Hepatocyte (in vitro differentiated cells): ENCODE measurements at regions not wholly inside any gene's neighbourhood (a gene's known extent, or its start where the extent isn't known, plus 50 kb on each side); places are given as distances from the start of the nearest gene placed in this dataset.

ENCODE experiments used
- DNase-seq: peaks from one replicate; pipeline ENCODE4 v3.0.0-alpha.2; 2016; ENCODE audit warnings: low spot score
- H2AFZ ChIP-seq: fragments of 200-600 bp; sonication (generic); 2 replicates; pipeline ENCODE4 v1.6.0; 2016; ENCODE audit warnings: antibody characterized with exemption, mild to moderate bottlenecking
- H3K27ac ChIP-seq: fragments of 200-600 bp; sonication (generic); 2 replicates; pipeline ENCODE4 v1.5.1; 2016; ENCODE audit warnings: mild to moderate bottlenecking
- H3K27me3 ChIP-seq: fragments of 200-600 bp; sonication (generic); 2 replicates; pipeline ENCODE4 v1.6.1; 2016
- H3K36me3 ChIP-seq: fragments of 200-600 bp; sonication (generic); replicated peaks from 2 replicates; pipeline ENCODE4 v1.5.1; 2016; ENCODE audit warnings: low read depth; ENCODE audit not compliant: insufficient read depth
- H3K4me1 ChIP-seq: fragments of 200-600 bp; sonication (generic); 2 replicates; pipeline ENCODE4 v1.5.1; 2016; ENCODE audit warnings: mild to moderate bottlenecking, moderate library complexity; ENCODE audit not compliant: insufficient read depth
- H3K4me2 ChIP-seq: fragments of 200-600 bp; sonication (generic); 2 replicates; pipeline ENCODE4 v1.6.0; 2016
- H3K4me3 ChIP-seq: fragments of 200-600 bp; sonication (generic); 2 replicates; pipeline ENCODE4 v1.5.1; 2016; ENCODE audit warnings: mild to moderate bottlenecking
- H3K79me2 ChIP-seq: fragments of 200-600 bp; sonication (generic); 2 replicates; pipeline ENCODE4 v1.6.0; 2017; ENCODE audit warnings: mild to moderate bottlenecking
- H3K9me2 ChIP-seq: fragments of 200-600 bp; sonication (generic); replicated peaks from 2 replicates; pipeline ENCODE4 v1.6.0; 2017; ENCODE audit warnings: mild to moderate bottlenecking; ENCODE audit not compliant: insufficient read depth
- H3K9me3 ChIP-seq: fragments of 200-600 bp; sonication (generic); 2 replicates; pipeline ENCODE4 v1.5.1; 2016; ENCODE audit warnings: low read depth, mild to moderate bottlenecking
- H4K20me1 ChIP-seq: fragments of 200-600 bp; sonication (generic); 2 replicates; pipeline ENCODE4 v1.6.0; 2016; ENCODE audit warnings: mild to moderate bottlenecking; ENCODE audit not compliant: insufficient read depth, poor library complexity, severe bottlenecking
- CTCF ChIP-seq: fragments of 200-600 bp; sonication (generic); IDR thresholded peaks from 2 replicates; pipeline ENCODE4 v1.5.1; 2016; ENCODE audit warnings: antibody characterized with exemption, mild to moderate bottlenecking; ENCODE audit not compliant: poor library complexity
- EZH2 ChIP-seq: fragments of 200-600 bp; sonication (generic); IDR thresholded peaks from 2 replicates; pipeline ENCODE4 v1.6.1; 2016; ENCODE audit warnings: antibody characterized with exemption, mild to moderate bottlenecking, borderline replicate concordance
- EZH2phosphoT487 ChIP-seq: fragments of 200-600 bp; sonication (generic); IDR thresholded peaks from one replicate; pipeline ENCODE4 v1.6.1; 2018; ENCODE audit warnings: antibody characterized with exemption, mild to moderate bottlenecking, low read depth, moderate library complexity; ENCODE audit not compliant: unreplicated experiment, severe bottlenecking
- WGBS: methylation state at CpG from one replicate; pipeline ENCODE4 v1.1.6; 2016; ENCODE audit warnings: low lambda C conversion rate; ENCODE audit errors: missing lambda C conversion rate; 5-methylcytosine and 5-hydroxymethylcytosine counted together

DNA sequence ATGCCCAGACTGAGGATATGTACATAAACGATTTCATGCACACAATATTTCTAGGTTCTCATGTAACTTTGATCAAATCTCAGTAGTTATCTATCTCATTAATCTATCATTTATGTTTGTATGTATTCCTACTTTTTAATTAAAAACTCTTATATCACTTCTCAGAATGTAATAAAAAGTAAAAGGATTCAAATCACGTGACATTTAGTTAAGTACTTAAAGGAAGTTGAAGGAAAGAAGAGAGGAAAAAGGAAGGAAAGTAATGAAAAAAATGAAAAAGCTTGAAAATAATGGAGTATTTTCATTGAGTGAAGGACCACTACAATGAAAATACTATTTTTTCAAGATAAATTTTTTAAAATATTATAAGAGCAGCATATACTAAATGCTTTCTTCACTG is 535.3 kb downstream of the PRDM9 start:
- 77% methylated on average over 2 of the region's 2 CpGs for WGBS
- H3K79me2 ChIP-seq: no peaks in the 10 kb centered on the region
- H3K27me3 ChIP-seq: no peaks in the 10 kb centered on the region
- H3K4me3 ChIP-seq: no peak overlapping the region
- H3K9me3 ChIP-seq: no peaks in the 10 kb centered on the region
- H3K9me2 ChIP-seq: no peaks in the 10 kb centered on the region
- no peak overlapping the region for H2AFZ ChIP-seq
- no peaks in the 10 kb centered on the region for H3K36me3 ChIP-seq
- TF ChIP-seq CTCF: no peak
- no peak for TF ChIP-seq EZH2
- TF ChIP-seq EZH2phosphoT487: no peak
- H3K4me2 ChIP-seq: no peak overlapping the region
- no peak for DNase-seq
- no peaks in the 10 kb centered on the region for H3K4me1 ChIP-seq
- no peaks in the 10 kb centered on the region for H4K20me1 ChIP-seq
- H3K27ac ChIP-seq: no peak overlapping the region

DNA sequence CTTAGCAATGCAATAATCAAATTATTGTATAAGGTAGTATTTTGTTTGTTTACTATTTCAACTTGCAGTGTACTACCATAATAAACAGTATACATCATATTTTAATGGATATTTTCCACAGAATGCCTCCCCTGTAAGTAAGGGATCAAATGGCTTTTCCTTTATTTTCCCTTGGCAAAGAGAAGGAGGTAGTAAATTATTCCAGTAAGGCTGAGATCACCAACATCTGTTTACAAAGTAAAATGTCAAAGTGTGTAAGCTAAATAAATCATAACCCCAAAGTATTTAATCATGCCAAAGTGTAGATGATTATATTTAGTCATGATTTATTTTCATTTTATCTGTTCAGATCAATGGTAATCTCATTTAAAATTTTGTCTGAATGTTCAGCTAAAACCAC is 537.6 kb downstream of the PRDM9 start:
- no peak overlapping the region for H3K4me3 ChIP-seq
- no peaks in the 10 kb centered on the region for H3K36me3 ChIP-seq
- H3K27ac ChIP-seq: no peak overlapping the region
- no peaks in the 10 kb centered on the region for H3K4me1 ChIP-seq
- no peaks in the 10 kb centered on the region for H3K9me3 ChIP-seq
- H3K9me2 ChIP-seq: no peaks in the 10 kb centered on the region
- DNase-seq: no peak
- H4K20me1 ChIP-seq: no peaks in the 10 kb centered on the region
- H2AFZ ChIP-seq: no peak overlapping the region
- no peak overlapping the region for H3K4me2 ChIP-seq
- H3K27me3 ChIP-seq: no peaks in the 10 kb centered on the region
- TF ChIP-seq EZH2phosphoT487: no peak
- no peak for TF ChIP-seq EZH2
- no peak for TF ChIP-seq CTCF
- H3K79me2 ChIP-seq: no peaks in the 10 kb centered on the region

DNA sequence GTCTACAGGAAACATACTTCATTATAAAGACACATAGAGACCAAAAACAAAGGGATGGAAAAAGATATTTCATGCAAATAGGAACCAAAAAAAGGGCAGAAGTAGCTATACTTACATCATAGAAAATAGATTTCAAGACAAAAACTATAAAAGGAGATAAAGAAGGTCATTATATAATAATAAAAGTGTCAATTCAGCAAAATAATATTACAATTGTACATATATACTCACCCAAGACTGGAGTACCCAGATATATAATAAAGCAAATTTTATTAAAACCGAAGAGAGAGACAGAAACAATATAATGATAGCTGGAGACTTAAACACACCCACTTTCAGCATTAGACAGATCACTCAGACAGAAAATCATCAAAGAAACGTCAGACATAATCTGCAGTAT is 546.3 kb downstream of the PRDM9 start:
- Histone ChIP-seq H4K20me1 (no peaks in the 10 kb centered on the region), H3K27ac (no peak overlapping the region), H3K36me3 (no peaks in the 10 kb centered on the region), H3K4me3 (no peak overlapping the region), H3K27me3 (no peaks in the 10 kb centered on the region), H3K9me2 (no peaks in the 10 kb centered on the region), H3K9me3 (peaks cover 4% of the 10 kb centered on the region), H3K79me2 (no peaks in the 10 kb centered on the region), H2AFZ (no peak overlapping the region), H3K4me2 (no peak overlapping the region), H3K4me1 (no peaks in the 10 kb centered on the region)
- DNase-seq: no peak
- TF ChIP-seq EZH2phosphoT487: no peak
- 81% methylated on average over 2 of the region's 2 CpGs for WGBS

DNA sequence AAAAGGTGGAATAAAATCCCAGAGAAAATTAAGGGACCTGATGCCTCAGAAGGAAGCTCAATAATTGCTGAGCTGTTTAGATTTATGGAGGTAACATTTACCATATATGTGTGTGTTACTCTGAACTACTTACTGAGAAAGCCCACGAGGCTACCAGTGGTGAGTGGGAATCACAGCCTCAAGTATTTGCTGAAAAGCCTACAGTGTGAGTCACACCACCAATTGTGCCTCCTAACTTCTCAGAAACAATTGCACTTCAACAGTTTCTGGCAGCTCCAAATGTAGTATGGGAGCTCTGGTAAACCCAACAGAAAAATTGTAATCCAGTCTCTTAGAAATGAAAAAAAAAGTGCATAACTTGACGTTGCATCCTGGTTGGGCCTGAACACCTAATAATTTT is 551.6 kb downstream of the PRDM9 start:
- DNase-seq: no peak
- H3K36me3 ChIP-seq: no peaks in the 10 kb centered on the region
- H3K9me3 ChIP-seq: peaks cover 4% of the 10 kb centered on the region
- WGBS: 71% methylated on average over 2 of the region's 2 CpGs
- H3K4me2 ChIP-seq: no peak overlapping the region
- no peaks in the 10 kb centered on the region for H3K4me1 ChIP-seq
- TF ChIP-seq EZH2: no peak
- no peak for TF ChIP-seq EZH2phosphoT487
- no peak for TF ChIP-seq CTCF
- H2AFZ ChIP-seq: no peak overlapping the region
- no peaks in the 10 kb centered on the region for H3K27me3 ChIP-seq
- no peaks in the 10 kb centered on the region for H3K79me2 ChIP-seq
- H3K27ac ChIP-seq: no peak overlapping the region
- H4K20me1 ChIP-seq: no peaks in the 10 kb centered on the region
- no peaks in the 10 kb centered on the region for H3K9me2 ChIP-seq
- no peak overlapping the region for H3K4me3 ChIP-seq
